HG02571 (cell line): ENCODE measurements at regions not wholly inside any gene's neighbourhood (a gene's known extent, or its start where the extent isn't known, plus 50 kb on each side); places are given as distances from the start of the nearest gene placed in this dataset.

ENCODE experiments used
- ATAC-seq: cut with Tn5 transposase; IDR thresholded peaks from one replicate; pipeline ENCODE4 v1.9.1; 2021; ENCODE audit warnings: mild to moderate bottlenecking, moderate library complexity; ENCODE audit not compliant: unreplicated experiment

DNA sequence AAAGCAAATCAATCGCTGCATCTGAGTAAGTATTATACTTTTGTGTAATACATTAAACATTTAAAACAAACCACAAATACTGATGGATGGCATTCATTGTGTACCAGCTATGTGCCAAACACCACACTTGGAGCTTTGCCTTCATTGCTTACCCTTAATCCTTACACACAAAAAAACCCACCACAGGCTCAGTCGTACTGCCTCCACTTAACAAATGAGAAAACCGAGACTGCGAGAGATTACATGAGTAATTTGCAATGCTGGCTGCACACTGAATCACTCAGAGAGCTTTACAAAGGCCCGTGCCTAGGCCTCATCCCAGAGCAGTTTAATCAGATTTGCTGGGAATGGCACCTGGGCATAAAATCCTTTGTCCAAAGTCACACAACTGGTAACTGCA, 130.5 kb downstream of the EDN1 start:
- no peak for ATAC-seq

DNA sequence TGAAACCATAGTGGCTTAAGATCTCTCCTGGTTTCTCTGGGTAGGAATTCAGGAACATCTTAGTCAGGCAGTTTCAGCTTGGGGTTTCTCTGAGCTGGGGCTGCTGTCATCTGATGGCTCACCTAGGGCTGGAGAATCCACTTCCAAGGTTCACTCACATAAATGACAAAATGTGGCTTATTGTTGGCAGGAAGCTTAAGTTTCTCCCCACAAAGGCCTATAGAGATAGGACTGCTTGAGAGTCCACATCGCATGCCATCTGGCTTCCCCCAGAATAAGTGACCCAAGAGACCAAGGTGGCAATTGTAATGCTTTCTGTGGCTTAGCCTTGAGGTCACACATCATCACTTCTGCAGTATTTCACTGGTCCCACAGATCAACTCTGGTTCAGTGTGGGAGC, 131.4 kb downstream of the EDN1 start:
- no peak for ATAC-seq

DNA sequence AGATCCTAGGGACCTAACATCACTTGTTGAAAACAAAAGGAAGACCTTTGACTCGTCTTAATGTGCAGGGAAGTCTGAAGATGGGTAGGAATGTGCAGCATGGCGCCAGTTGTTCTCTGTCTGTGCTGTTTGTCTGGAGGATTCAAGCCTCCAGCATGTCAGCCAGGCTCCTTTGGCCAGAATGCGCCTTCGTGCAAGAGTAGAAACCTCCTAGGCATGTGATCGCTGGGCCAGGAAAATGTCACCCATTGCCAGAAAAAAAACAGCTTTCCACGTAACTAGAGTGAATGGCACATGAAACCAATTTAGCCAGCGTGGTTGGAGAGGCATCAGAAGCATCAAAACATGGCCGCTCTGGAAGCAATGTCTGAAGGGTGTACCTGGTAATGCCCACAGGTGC, 132.7 kb downstream of the EDN1 start:
- no peak for ATAC-seq

DNA sequence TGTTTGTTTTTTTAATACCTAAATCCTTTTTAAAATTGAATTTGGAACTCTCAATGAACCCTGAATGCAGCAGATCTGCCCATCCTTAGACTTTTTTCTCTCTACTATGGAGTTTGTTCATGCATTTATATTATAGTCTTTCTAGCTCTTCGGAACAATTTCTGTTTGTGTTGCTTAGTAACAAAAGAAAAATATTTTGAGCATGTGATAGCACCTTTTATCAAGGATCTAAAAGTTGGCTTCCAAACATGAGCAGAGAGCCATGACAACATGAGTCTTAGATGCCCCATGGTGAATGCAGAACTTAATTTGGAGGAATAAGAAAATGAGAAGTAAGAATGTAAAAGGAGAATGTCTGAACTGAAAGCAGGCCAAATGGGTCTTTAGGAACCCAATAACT, 133.7 kb downstream of the EDN1 start:
- no peak for ATAC-seq

DNA sequence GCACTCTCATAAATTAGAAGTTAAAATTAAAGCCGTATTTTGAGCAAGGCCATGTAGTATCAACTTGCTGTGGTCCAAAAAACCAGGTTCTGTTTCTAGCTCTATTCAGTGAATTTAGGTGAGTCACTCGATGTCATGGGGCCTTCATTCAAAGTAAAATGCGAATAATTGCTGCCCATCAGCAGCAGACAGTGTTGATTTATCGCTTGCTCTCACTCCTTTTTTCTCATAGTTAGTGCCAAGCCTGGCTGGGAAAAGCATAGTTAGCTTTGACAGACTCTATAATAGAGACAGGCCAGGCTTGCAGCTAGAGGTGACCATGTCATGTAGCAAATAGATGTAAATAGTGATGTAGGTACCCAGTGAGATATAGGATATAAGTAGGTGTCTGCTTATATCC, 136.0 kb downstream of the EDN1 start:
- ATAC-seq, result no peak

DNA sequence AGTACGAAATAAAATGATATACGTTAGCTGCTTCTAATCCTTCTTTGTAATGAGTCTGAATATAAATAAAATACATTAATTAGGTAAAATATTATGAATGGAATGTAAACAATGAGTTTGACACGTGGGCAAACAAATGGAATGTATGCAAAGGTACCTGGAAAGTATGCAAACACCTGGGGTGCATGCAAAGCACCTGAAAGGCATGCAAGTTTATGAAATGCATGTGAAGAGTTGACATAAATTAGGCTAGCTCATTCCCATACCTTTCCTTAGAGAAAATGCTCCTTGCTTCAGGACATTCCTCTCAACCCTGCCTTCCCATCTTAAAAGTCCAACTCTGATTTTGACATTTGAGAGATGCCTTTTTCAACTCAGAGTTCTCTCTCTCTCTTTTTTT, 140.9 kb downstream of the EDN1 start:
- no peak for ATAC-seq

DNA sequence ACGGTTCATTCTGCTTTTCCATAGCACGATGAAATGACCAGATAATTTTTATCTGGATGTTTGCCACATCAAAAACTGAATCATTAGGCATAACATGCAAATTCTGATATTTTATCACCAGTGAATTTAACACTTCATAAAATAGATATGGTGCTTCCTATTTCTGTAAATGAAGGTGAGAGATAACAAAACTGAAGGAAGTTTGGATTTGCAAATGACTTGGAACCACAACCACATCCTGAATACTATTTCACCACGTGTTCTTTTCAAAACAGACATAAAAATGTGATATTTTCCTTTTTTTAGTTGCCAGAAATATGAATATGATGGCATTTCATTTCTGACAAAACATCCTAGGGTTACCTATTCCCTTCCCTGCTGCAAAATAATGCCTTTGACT, 146.1 kb downstream of the EDN1 start:
- no peak for ATAC-seq

DNA sequence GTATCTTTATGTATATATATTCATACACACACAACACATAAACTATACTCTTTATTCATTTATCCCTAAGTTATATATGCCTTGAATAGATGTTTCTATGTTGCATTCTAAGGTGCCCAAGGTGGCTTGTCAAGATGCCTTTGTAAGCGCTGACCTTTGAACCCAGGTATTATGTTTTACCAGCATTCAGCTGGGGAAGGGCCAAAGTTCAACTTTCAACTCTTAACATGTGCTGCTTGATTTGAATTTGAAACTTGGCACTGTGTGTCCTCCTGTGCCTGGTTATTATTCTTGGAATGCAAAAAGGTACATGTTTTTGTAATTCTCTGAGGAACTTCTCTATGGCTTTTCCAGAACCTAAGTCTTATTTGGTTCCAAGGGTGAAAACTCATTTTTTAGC, 146.5 kb downstream of the EDN1 start:
- ATAC-seq, result no peak

DNA sequence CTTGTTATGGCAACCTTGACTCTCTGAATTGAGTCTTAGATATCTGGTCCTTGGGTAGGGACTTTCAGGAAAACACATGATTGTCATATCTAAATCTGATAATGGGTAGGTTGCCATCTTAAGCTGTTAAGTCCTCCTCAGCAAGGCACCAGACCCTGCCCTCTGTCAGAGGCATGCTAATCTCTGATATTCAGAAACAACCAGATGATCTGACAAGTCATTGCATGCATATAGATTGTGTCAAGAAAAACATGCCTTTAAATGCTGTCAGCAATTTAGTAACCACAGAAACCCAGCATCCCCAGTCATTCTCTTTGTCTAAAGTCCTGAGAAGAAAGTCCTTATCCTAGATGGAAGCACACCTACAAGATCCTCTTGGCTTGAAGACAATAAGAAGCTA, 149.1 kb downstream of the EDN1 start:
- ATAC-seq, result no peak

DNA sequence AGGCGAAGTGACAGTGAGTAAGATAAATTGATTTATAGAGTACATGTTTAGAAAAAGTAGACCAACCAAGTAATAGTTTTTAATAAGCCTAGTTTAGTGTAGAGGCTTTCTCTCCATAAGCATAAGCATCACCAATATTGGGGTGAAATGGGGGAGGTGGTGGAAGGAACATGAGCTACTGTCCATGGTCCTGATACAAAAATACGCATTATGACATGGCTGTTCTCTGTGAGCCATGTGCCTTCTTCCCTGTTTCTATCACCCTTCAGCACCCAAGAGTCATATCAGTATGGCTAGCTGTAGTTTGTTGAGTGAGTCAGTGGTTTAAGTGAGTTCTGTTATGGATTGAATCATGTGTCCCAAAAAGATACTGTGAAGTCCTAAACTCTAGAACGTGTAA, 150.8 kb downstream of the EDN1 start:
- ATAC-seq, result no peak

DNA sequence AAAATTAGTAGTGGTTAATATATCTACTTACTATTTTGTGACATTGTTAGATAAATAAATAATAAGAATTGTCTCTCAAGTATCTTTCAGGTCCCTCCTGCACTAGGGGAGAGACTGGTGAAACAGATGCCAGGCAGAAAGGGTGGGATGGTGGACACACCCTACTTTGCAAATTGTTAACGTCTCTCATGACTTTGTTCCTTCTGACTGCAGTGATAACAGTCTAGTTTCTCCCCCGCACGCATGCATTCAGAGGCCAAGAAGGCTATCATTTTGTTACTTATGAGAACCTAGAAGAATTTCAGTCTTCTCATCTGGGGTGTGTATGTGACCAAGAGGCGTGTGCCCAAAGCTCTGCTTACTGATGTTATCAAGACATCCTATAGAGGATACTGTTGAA, 152.3 kb downstream of the EDN1 start:
- no peak for ATAC-seq

DNA sequence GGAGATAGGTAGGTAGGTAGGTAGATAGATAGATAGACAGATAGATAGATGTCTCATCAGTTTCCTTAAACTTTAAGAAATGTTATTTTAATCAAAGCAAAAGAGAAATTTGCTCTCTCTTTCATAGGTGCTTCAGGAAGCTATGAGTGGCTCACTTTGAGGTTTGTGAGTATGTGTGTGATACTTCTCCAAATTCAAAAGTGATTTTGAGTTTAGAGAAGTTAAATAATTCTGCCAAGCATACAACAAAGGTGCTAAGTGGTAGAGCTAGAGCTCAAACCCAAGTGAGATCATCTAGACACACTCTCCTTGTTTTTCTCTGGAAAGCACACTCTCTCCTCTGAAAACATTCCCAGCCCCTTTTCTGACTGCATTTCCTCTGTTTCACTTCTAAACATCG, 156.2 kb downstream of the EDN1 start:
- ATAC-seq, result no peak

DNA sequence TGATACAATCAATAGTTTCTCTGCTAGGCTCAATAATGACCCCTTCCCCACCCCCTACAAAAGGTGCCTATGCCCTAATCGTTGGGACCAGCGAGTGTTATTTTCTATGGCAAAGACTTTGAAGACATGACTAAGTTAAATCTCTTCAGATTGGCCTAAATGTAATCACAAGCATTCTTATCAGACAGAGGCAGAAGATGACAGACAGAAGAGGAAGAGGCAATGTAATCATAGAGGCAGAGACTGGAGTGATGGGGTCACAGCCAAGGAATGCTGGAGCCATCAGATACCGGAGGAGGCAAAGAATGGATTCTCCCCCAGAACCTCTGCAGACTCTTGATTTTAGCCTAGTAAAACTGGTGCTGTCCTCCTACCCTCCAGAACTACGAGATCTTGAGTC, 159.3 kb downstream of the EDN1 start:
- no peak for ATAC-seq

DNA sequence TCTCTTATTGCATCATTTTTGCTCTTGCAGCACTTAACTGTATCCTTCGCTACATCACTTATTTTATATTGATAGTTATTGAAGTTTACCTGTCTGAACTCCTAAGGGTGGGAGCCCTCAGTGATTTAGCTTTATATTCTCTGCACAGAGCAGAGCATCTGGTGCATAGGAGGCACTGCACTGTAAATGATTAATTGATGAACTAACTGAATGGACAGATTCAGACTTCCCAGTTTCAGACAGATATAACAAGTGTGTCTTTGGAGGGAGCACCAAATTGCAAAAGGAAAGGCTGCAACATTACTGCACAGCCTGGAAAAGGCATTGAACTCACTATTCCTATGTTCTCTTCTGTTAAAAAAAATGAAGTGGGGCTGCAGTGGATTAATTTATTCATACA, 160.3 kb downstream of the EDN1 start:
- no peak for ATAC-seq

DNA sequence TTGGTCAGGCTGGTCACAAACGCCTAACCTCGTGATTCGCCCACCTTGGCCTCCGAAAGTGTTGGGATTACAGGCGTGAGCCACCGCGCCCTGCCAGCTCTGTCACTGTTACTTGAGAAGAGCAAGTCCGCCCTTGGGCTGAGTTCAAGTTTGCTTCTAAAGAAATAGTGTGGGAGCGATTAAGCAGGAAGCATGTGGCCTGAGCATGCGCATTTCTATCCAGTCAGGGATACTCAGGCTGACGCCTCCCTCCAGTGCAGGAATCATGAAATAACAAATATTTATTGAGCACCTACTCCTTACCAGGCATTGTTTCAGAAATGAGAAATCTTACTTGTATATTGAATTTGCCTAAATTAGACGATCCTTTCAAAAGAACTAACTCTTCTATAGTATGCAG, 166.2 kb downstream of the EDN1 start:
- no peak for ATAC-seq

DNA sequence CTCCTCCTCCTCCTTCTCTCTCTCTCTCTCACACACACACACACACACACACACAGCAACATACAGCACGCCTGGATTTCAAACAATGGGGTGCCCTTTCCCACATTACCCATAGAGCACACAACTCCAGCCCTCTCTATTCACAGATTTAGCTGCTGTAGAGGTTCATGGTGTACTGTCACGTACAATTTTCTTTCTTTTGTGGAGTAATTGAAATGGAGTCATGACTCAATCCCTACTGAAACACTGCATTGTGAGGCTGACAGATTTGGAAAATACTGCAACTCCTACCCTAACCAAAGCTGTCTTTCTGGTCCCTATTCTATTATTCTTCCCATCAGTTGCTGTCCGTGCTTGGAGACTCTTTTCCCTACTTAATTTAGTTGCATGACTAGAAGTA, 166.9 kb downstream of the EDN1 start:
- no peak for ATAC-seq

DNA sequence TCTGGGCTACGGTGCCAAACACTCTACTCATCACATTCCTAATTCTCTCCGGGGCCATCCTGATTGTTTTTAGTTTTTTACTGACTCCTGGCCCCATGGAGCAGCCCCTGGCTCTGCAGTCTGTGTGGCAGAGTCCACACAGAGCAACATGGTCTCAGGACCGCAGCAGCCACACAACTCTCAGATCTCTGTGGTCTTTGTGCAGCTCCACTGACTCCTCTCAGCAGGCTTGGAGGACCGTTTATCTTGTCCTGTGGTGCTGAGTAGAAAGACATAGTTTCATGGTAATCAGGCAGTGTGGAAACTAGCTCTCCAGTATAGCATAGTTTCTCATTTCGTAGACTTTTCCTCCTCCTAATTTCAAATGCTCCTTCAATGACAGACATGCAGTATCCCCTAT, 168.4 kb downstream of the EDN1 start:
- no peak for ATAC-seq

DNA sequence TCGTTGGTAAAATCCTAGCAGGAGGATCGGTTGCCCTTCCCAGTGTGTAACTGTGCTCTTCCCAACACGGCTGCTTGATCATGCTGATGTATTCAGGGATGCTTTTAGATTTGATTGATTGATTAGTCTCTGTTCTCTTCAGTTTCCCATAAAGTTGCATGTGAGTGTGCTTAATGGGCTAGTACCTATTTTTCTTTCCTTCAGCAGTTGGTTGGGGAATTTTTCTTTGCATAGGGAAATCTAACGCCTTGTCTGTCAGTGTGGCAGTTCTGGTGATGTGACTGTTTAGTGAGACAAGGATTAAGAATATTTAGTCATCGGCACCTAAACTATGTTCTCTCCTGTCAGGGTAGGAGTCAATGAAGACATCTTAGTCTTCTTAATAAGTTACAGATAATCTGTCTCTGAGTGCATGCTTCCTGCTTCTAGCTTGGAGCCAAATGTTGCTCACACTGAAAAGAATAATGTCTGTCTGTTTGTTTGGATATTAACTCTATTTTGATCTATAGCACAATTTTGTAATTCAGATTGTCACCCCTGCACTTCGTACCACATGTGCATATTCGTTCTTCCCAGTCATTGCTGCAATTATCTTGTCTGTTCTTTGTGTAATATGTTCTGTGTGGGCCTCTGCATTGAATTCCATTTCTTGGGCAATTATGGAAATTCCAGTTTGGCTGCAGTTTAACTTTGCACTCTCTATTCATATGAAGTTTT, 169.9 kb downstream of the EDN1 start:
- ATAC-seq, result no peak

DNA sequence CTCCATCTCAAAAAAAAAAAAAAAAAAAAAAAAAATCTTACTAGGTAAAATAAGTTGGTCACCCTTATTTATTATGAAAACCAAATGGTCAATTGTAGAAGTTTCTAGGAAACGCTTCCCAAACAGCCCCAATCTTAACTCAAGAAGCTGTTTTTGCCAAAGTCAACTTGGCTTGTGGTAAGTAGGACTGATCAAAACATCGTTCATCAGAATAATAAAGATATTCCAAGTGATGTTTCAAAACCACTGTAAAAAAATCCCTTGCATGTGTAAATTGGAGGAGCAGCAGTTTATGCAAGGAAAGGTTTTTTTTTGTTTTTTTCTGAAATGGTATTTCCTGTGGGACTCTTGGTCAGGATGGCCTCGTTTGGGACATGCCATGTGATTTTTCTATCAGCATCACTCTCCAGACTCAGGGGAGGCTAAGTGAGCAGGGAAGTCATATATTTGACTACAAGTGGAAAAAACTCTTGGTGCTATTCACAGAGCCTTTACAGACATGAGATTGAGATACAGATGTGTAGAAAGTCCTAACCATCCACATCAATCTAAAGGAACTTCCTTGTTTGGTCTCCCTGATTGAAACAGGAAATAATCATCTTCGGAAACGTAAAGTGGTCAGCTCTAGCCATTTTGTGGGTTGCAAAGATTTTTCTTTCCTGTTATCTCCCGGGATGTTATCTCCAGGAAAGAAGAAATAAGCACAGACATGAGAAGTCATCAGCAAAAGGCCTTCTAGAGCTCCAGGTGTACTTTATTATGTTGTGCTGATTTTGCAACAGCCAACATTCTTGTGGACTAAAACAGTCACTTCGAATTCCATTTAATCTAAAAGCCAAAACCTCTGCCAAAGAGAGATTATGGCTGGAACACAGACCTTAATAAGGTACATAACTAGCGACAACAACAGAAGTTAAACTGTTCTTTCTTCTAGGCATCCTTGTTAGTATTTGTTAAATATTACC, 177.8 kb downstream of the EDN1 start:
- no peak for ATAC-seq

DNA sequence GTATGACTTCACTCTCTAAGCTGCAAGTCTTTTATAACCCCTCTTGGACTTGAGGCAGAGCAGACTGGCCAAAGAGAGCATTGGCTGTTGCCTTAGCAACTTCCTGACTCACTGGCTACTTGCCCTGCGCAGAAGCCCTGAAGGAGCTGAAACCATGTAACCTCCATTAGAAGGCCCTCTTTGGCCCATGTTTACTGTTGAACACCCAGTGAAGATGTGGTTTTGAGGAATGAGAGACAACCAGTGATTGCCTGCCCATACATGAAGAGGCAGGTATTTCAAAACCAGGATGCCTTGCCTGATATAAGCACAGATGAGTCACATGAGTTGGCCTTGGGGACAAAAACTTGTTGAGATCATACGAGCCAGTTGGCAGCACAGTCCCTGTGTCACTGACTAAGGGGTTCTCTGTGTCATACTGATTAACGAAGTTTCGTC, 182.5 kb downstream of the EDN1 start:
- ATAC-seq, result no peak

DNA sequence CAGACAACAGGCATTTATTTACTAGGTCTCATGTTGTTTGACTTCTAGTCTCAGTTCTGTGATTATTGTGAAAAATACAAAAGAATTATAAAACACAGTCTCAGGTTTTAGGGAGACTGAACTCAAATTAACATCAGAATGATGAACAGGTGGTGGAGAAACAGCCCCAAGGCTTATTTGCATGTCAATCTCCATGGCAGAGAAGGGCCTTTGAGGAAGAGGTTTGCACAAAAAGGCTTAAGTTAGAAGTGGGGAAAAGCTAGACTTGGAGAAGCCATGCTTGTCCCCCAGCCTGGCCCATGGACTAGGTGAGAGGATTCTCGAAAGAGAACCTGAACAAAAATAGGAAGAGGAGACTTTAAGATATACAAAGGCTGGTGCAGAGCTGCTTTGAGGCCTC, 183.3 kb downstream of the EDN1 start:
- ATAC-seq, result no peak
